GM12865 (cell line): ENCODE measurements at regions not wholly inside any gene's neighbourhood (a gene's known extent, or its start where the extent isn't known, plus 50 kb on each side); places are given as distances from the start of the nearest gene placed in this dataset.

ENCODE experiments used
- DNase-seq: peaks from one replicate; pipeline ENCODE4 v3.0.0; 2010; ENCODE audit warnings: low read depth
- H3K4me3 ChIP-seq: 2 replicates; pipeline ENCODE4 v1.5.1; 2011; ENCODE audit warnings: mild to moderate bottlenecking, low read depth, low read length, control low read depth
- CTCF ChIP-seq: IDR thresholded peaks from 2 replicates; pipeline ENCODE4 v1.5.1; 2011; ENCODE audit warnings: low read length, control low read depth, low read depth, inconsistent platforms; ENCODE audit not compliant: insufficient read depth; ENCODE audit errors: missing control alignments

GRCh38 chr2:154941379-154941778, 242.9 kb downstream of the KCNJ3 start:
- no peak for DNase-seq
- no peak overlapping the region for H3K4me3 ChIP-seq
- TF ChIP-seq CTCF, result no peak

GRCh38 chr2:154934213-154934612, 235.7 kb downstream of the KCNJ3 start:
- H3K4me3 ChIP-seq, result no peak overlapping the region
- TF ChIP-seq CTCF, result no peak
- no peak for DNase-seq

GRCh38 chr2:154924531-154924930, 226.0 kb downstream of the KCNJ3 start:
- no peak for TF ChIP-seq CTCF
- no peak overlapping the region for H3K4me3 ChIP-seq
- DNase-seq, result no peak

GRCh38 chr2:154914561-154914960, 216.1 kb downstream of the KCNJ3 start:
- H3K4me3 ChIP-seq, result no peak overlapping the region
- DNase-seq, result no peak
- no peak for TF ChIP-seq CTCF

GRCh38 chr2:154912215-154912614, 213.7 kb downstream of the KCNJ3 start:
- no peak for DNase-seq
- no peak for TF ChIP-seq CTCF
- no peak overlapping the region for H3K4me3 ChIP-seq

- DNase-seq, result no peak
- no peak for TF ChIP-seq CTCF
- H3K4me3 ChIP-seq, result no peak overlapping the region
These were observed 213.2 kb downstream of the KCNJ3 start for GRCh38 chr2:154911729-154912128.

- H3K4me3 ChIP-seq, result no peak overlapping the region
- no peak for TF ChIP-seq CTCF
- no peak for DNase-seq
These were observed 212.2 kb downstream of the KCNJ3 start for GRCh38 chr2:154910701-154911100.
